HCT116 (cell line): ENCODE measurements at regions not wholly inside any gene's neighbourhood (a gene's known extent, or its start where the extent isn't known, plus 50 kb on each side); places are given as distances from the start of the nearest gene placed in this dataset.

ENCODE experiments used
- ATAC-seq: fragments of 200-7000 bp; cut with Tn5 transposase; 2 replicates; pipeline ENCODE4 v1.9.1; 2020; ENCODE audit warnings: mild to moderate bottlenecking, moderate library complexity
- BruUV-seq: library from RNA; stranded (reverse); fragments of 400-500 nt; replicated peaks from 2 replicates; lab custom pipeline; 2021; lab: Mats Ljungman, UMichigan
- CTCF ChIA-PET: fragments of 300-600 bp; sonication (Branson Sonifier 250); formaldehyde crosslinking; loops from one replicate; lab custom pipeline; 2021; ENCODE audit warnings: antibody characterized with exemption; lab: Charles Lee
- POLR2A ChIA-PET: fragments of 300-600, 350-600 bp; sonication (Branson Sonifier 250); formaldehyde crosslinking; loops from one replicate; lab custom pipeline; 2021; ENCODE audit warnings: antibody characterized with exemption; lab: Charles Lee
- RAD21 ChIA-PET, 2 experiments: fragments of 300-600 bp; sonication (Branson Sonifier 250); formaldehyde crosslinking; loops; one replicate each; lab custom pipeline; 2023; ENCODE audit warnings: low total read pairs in 2 of 2; ENCODE audit not compliant: uncharacterized antibody in 2 of 2, unreplicated experiment in 2 of 2, low non-redundant PET in 1 of 2; lab: Charles Lee
- DNase-seq: peaks from one replicate; pipeline ENCODE4 v3.0.0-alpha.2; 2010; ENCODE audit warnings: low read depth, low spot score
- H2AFZ ChIP-seq: fragments of 200-600 bp; shearing (Covaris generic), sonication (generic); 2 replicates; pipeline ENCODE4 v1.6.1; 2017; ENCODE audit warnings: low read depth, mixed run types, mixed read lengths, antibody characterized with exemption, low read length; ENCODE audit not compliant: poor library complexity, severe bottlenecking
- H3K27ac ChIP-seq: 2 replicates; pipeline ENCODE4 v1.5.1; 2012; ENCODE audit warnings: low read depth, low read length
- H3K27me3 ChIP-seq: fragments of 200-600 bp; sonication (generic); 2 replicates; pipeline ENCODE4 v1.6.1; 2016; ENCODE audit warnings: mixed run types, low read length, mixed read lengths; ENCODE audit not compliant: insufficient read depth
- H3K36me3 ChIP-seq, 2 experiments: fragments of 200-500 bp in 1 of 2; fragments of 200-600 bp in 1 of 2; sonication (Bioruptor generic) in 1 of 2; sonication (generic) in 1 of 2; 2 replicates each; pipeline versions ENCODE4 v1.5.1 to v1.6.1; 2014 to 2016; ENCODE audit warnings: low read length in 2 of 2, inconsistent platforms in 1 of 2, mixed read lengths in 1 of 2, mixed run types in 1 of 2; ENCODE audit not compliant: insufficient read depth in 2 of 2, control insufficient read depth in 1 of 2
- H3K4me1 ChIP-seq, 2 experiments: fragments of 200-600 bp in 1 of 2; sonication (generic) in 1 of 2; 2 replicates each; pipeline versions ENCODE4 v1.5.1 to v1.6.1; 2012 to 2017; ENCODE audit warnings: low read length in 2 of 2, inconsistent platforms in 1 of 2, mild to moderate bottlenecking in 1 of 2, mixed read lengths in 1 of 2, mixed run types in 1 of 2, moderate library complexity in 1 of 2; ENCODE audit not compliant: insufficient read depth in 2 of 2, control insufficient read depth in 1 of 2
- H3K4me2 ChIP-seq: fragments of 200-600 bp; sonication (generic); 2 replicates; pipeline ENCODE4 v1.6.1; 2017; ENCODE audit warnings: mixed run types, low read length, mixed read lengths
- H3K4me3 ChIP-seq, 2 experiments: fragments of 200-600 bp in 1 of 2; sonication (generic) in 1 of 2; replicated peaks in 1 of 2; 2 replicates each; pipeline ENCODE4 v1.5.1; 2011 to 2016; ENCODE audit warnings: low read length in 2 of 2, control low read depth in 1 of 2, low read depth in 1 of 2, mild to moderate bottlenecking in 1 of 2, mixed read lengths in 1 of 2, mixed run types in 1 of 2
- H3K79me2 ChIP-seq: fragments of 200-600 bp; sonication (generic); 2 replicates; pipeline ENCODE4 v1.6.1; 2017; ENCODE audit warnings: mild to moderate bottlenecking, mixed run types, low read length, moderate library complexity, mixed read lengths; ENCODE audit not compliant: insufficient read depth
- H3K9ac ChIP-seq: fragments of 200-600 bp; sonication (generic); 2 replicates; pipeline ENCODE4 v1.6.1; 2016; ENCODE audit warnings: low read length, mixed read lengths
- H3K9me2 ChIP-seq: fragments of 200-600 bp; sonication (generic), shearing (Covaris generic); 2 replicates; pipeline ENCODE4 v1.6.1; 2017; ENCODE audit warnings: mixed run types, mild to moderate bottlenecking, moderate library complexity; ENCODE audit not compliant: insufficient read depth
- H3K9me3 ChIP-seq, 2 experiments: fragments of 200-500 bp in 1 of 2; fragments of 200-600 bp in 1 of 2; sonication (Bioruptor generic) in 1 of 2; sonication (generic) in 1 of 2; 2 replicates each; pipeline ENCODE4 v1.6.1; 2014 to 2017; ENCODE audit warnings: low read length in 2 of 2, mixed read lengths in 2 of 2, inconsistent platforms in 1 of 2, low read depth in 1 of 2, mild to moderate bottlenecking in 1 of 2, mixed run types in 1 of 2, moderate library complexity in 1 of 2; ENCODE audit not compliant: control insufficient read depth in 1 of 2, insufficient read depth in 1 of 2
- H4K20me1 ChIP-seq: fragments of 200-600 bp; sonication (generic), shearing (Covaris generic); 2 replicates; pipeline ENCODE4 v1.6.1; 2017; ENCODE audit warnings: mixed run types, mild to moderate bottlenecking, moderate library complexity; ENCODE audit not compliant: insufficient read depth
- ELF1 ChIP-seq: IDR thresholded peaks from 2 replicates; pipeline ENCODE4 v1.6.1; 2012; ENCODE audit warnings: low read depth, borderline replicate concordance
- EZH2 ChIP-seq: fragments of 200-600 bp; sonication (generic); IDR thresholded peaks from 2 replicates; pipeline ENCODE4 v1.6.1; 2017; ENCODE audit warnings: antibody characterized with exemption, mixed run types
- FOSL1 ChIP-seq: IDR thresholded peaks from 2 replicates; pipeline ENCODE4 v1.6.1; 2012; ENCODE audit warnings: low read depth
- MAX ChIP-seq: IDR thresholded peaks from 2 replicates; pipeline ENCODE4 v1.6.1; 2012
- POLR2AphosphoS5 ChIP-seq: IDR thresholded peaks from 2 replicates; pipeline ENCODE4 v1.6.1; 2011; ENCODE audit warnings: mild to moderate bottlenecking, low read depth, low read length, moderate library complexity
- ZBTB33 ChIP-seq: IDR thresholded peaks from 2 replicates; pipeline ENCODE4 v1.6.1; 2011; ENCODE audit warnings: mild to moderate bottlenecking, low read length, moderate library complexity; ENCODE audit not compliant: insufficient replicate concordance; ENCODE audit errors: extremely low read depth
- ZFX ChIP-seq: fragments of 450-650 bp; IDR thresholded peaks from 2 replicates; pipeline ENCODE4 v1.6.1; 2017
- intact Hi-C: fragments of 100-400 bp; cut with micrococcal nuclease; formaldehyde crosslinking; loops from 2 replicates; pipeline ENCODE4 v1.10.0; 2022

- Histone ChIP-seq H3K4me3 (no peak overlapping the region), H3K4me2 (peak overlapping the region; percentile 69), H3K9me2 (no peaks in the 10 kb centered on the region), H4K20me1 (no peaks in the 10 kb centered on the region), H3K9me3 (no peaks in the 10 kb centered on the region), H2AFZ (peak overlapping the region; percentile 88), H3K27ac (no peak overlapping the region), H3K36me3 (no peaks in the 10 kb centered on the region), H3K27me3 (no peaks in the 10 kb centered on the region), H3K9ac (no peak overlapping the region; the same call in 1 of the 2 replicates), H3K4me1 (peaks cover 8 to 22% of the 10 kb centered on the region in 2 experiments), H3K79me2 (no peaks in the 10 kb centered on the region)
- peak; percentile 48 for ATAC-seq
- POLR2A ChIA-PET, result interaction anchor here (0.6 to 1.1 kb wide), 3 partner anchors 10 to 57 kb away, joined by 3 to 4 read pairs (median 3); no protein-coding TSS in a partner anchor
- intact Hi-C loops, result no loop called here
- TF ChIP-seq ZFX, result no peak
- no peak for TF ChIP-seq POLR2AphosphoS5
- no peak for TF ChIP-seq ZBTB33
- TF ChIP-seq MAX, result no peak
- no peak for TF ChIP-seq ELF1
- TF ChIP-seq FOSL1, result no peak
- no peak for TF ChIP-seq EZH2
- RAD21 ChIA-PET, result no interaction called here
- CTCF ChIA-PET, result interaction anchor here (1.7 to 2.0 kb wide), 3 partner anchors 34 to 831 kb away, joined by 4 to 15 read pairs (median 9); partner anchors contain the start of gene MAP2
- DNase-seq, result no peak
- BruUV-seq, result no TSS peak
Observed at GRCh38 chr2:209368406-209368805, 55.4 kb upstream of the MAP2 start.
